Stomach (tissue), 8 donors: ENCODE measurements at regions not wholly inside any gene's neighbourhood (a gene's known extent, or its start where the extent isn't known, plus 50 kb on each side); places are given as distances from the start of the nearest gene placed in this dataset.

Experiments
- DNase-seq, 2 donors: peaks; one replicate each; pipeline versions ENCODE4 v3.0.0 to v3.0.0-alpha.2; 2013 to 2019
- H3K27ac ChIP-seq, 5 donors: fragments of 200-600 bp in 4 of 5; sonication (generic) in 4 of 5; one replicate each; pipeline ENCODE4 v1.5.1; 2013 to 2019; ENCODE audit warnings: mild to moderate bottlenecking in 1 of 5, moderate library complexity in 1 of 5
- H3K27me3 ChIP-seq, 3 donors: fragments of 200-600 bp; sonication (generic); one replicate each; pipeline ENCODE4 v1.5.1; 2017 to 2019; ENCODE audit warnings: mixed run types in 1 of 3
- H3K36me3 ChIP-seq, 4 donors: fragments of 200-600 bp; sonication (generic); 1 replicate in 3 of 4; 2 replicates in 1 of 4; pipeline ENCODE4 v1.5.1; 2016 to 2019
- H3K4me1 ChIP-seq, 4 donors: fragments of 200-600 bp; sonication (generic); one replicate each; pipeline ENCODE4 v1.5.1; 2016 to 2019
- H3K4me3 ChIP-seq, 4 donors: fragments of 200-600 bp; sonication (generic) in 3 of 4; one replicate each; pipeline ENCODE4 v1.5.1; 2016 to 2019; ENCODE audit warnings: mild to moderate bottlenecking in 1 of 4
- H3K9me3 ChIP-seq, 4 donors: fragments of 200-600 bp; sonication (generic); one replicate each; pipeline ENCODE4 v1.5.1; 2016 to 2019
- CTCF ChIP-seq, 7 experiments: fragments of 450-650 bp in 4 of 7; fragments of 200-600 bp in 3 of 7; sonication (generic) in 3 of 7; IDR thresholded peaks; one replicate each; pipeline ENCODE4 v1.5.1; 2016 to 2019; ENCODE audit warnings: antibody characterized with exemption in 7 of 7, control low read depth in 2 of 7, mild to moderate bottlenecking in 1 of 7
- EP300 ChIP-seq: sonication (generic); formaldehyde crosslinking; IDR thresholded peaks from one replicate; pipeline ENCODE4 v1.6.1; 2017; ENCODE audit warnings: antibody characterized with exemption
- POLR2A ChIP-seq, 4 donors: fragments of 450-650 bp; IDR thresholded peaks; one replicate each; pipeline ENCODE4 v1.6.1; 2016; ENCODE audit warnings: antibody characterized with exemption in 4 of 4, control low read depth in 2 of 4, mild to moderate bottlenecking in 1 of 4, moderate library complexity in 1 of 4
- POLR2AphosphoS5 ChIP-seq, 3 donors: sonication (generic); formaldehyde crosslinking; IDR thresholded peaks; one replicate each; pipeline ENCODE4 v1.6.1; 2016; ENCODE audit warnings: antibody characterized with exemption in 3 of 3
- WGBS, 5 donors: extraction: QIAGEN DNeasy Blood & Tissue Kit in 3 of 5; methylation state at CpG; one replicate each; pipeline versions ENCODE4 v1.1.5 to v1.1.7; 2013 to 2018; 5-methylcytosine and 5-hydroxymethylcytosine counted together
- intact Hi-C: fragments of 100-400 bp; cut with DNase I; formaldehyde crosslinking; loops from one replicate; pipeline ENCODE4 v1.15.1; 2023; ENCODE audit warnings: low total_unique reads
- donor health status: healthy with polysubstance abuse.
- donor health status: Bipolar disorder and iron deficiency.
- donor health status: healthy.

GRCh38 chr17:36755586-36755985 is 154.2 kb downstream of the MRM1 start:
- Histone ChIP-seq H3K4me1 (no peaks in the 10 kb centered on the region), H3K4me3 (no peak overlapping the region), H3K27me3 (peaks cover 0 to 75% (median 0%) of the 10 kb centered on the region in 3 donors), H3K36me3 (no peaks in the 10 kb centered on the region), H3K27ac (no peak overlapping the region), H3K9me3 (peaks cover 0 to 4% (median 0%) of the 10 kb centered on the region in 4 donors)
- DNase-seq, result peak in 1 of 2 donors; percentile 27
- intact Hi-C loops, result no loop called here
- 40 to 49% (median 45%) methylated on average over 10 of the region's 10 CpGs for WGBS, 5 donors
- TF ChIP-seq EP300, result no peak
- no peak for TF ChIP-seq CTCF (IDR thresholded peaks at IDR 0.05)
- no peak for TF ChIP-seq POLR2A (IDR thresholded peaks at IDR 0.05)
- TF ChIP-seq POLR2AphosphoS5 (IDR thresholded peaks at IDR 0.05), result no peak

GRCh38 chr17:36756695-36757094 is 155.3 kb downstream of the MRM1 start:
- no peak for DNase-seq

GRCh38 chr17:36760425-36760824 is 159.0 kb downstream of the MRM1 start:
- Histone ChIP-seq H3K9me3 (peaks cover 0 to 4% (median 0%) of the 10 kb centered on the region in 4 donors), H3K4me1 (no peaks in the 10 kb centered on the region), H3K4me3 (no peak overlapping the region), H3K36me3 (no peaks in the 10 kb centered on the region), H3K27me3 (peaks cover 0 to 57% (median 4%) of the 10 kb centered on the region in 3 donors), H3K27ac (no peak overlapping the region)
- DNase-seq, result no peak
- intact Hi-C loops, result no loop called here
- WGBS, 5 donors, result 60 to 70% (median 61%) methylated on average over 5 of the region's 5 CpGs
- no peak for TF ChIP-seq EP300
- no peak for TF ChIP-seq CTCF (IDR thresholded peaks at IDR 0.05)
- no peak for TF ChIP-seq POLR2AphosphoS5 (IDR thresholded peaks at IDR 0.05)
- TF ChIP-seq POLR2A (IDR thresholded peaks at IDR 0.05), result no peak

More at GRCh38 chr17:36756695-36757094, 155.3 kb downstream of the MRM1 start:
- intact Hi-C loops, result no loop called here
- WGBS, 5 donors, result 76 to 86% (median 85%) methylated on average over 3 of the region's 3 CpGs
- TF ChIP-seq POLR2A (IDR thresholded peaks at IDR 0.05) (no peak), EP300 (no peak), CTCF (IDR thresholded peaks at IDR 0.05) (no peak), POLR2AphosphoS5 (IDR thresholded peaks at IDR 0.05) (no peak)
- Histone ChIP-seq H3K4me3 (no peak overlapping the region), H3K4me1 (no peaks in the 10 kb centered on the region), H3K27ac (no peak overlapping the region), H3K9me3 (peaks cover 0 to 4% (median 0%) of the 10 kb centered on the region in 4 donors), H3K36me3 (no peaks in the 10 kb centered on the region), H3K27me3 (peaks cover 0 to 68% (median 0%) of the 10 kb centered on the region in 3 donors)

GRCh38 chr17:36761203-36761950 is 160.0 kb downstream of the MRM1 start:
- Histone ChIP-seq H3K9me3 (peaks cover 0 to 4% (median 0%) of the 10 kb centered on the region in 4 donors), H3K27me3 (peaks cover 0 to 57% (median 5%) of the 10 kb centered on the region in 3 donors), H3K4me1 (no peaks in the 10 kb centered on the region), H3K36me3 (no peaks in the 10 kb centered on the region), H3K27ac (no peak overlapping the region), H3K4me3 (no peak overlapping the region)
- intact Hi-C loops, result no loop called here
- 58 to 72% (median 62%) methylated on average over 26 of the region's 26 CpGs for WGBS, 5 donors
- TF ChIP-seq EP300 (no peak), POLR2AphosphoS5 (IDR thresholded peaks at IDR 0.05) (no peak), POLR2A (IDR thresholded peaks at IDR 0.05) (no peak), CTCF (IDR thresholded peaks at IDR 0.05) (no peak)
- DNase-seq, result no peak
